ENCODE measurements at regions not wholly inside any gene's neighbourhood (a gene's known extent, or its start where the extent isn't known, plus 50 kb on each side); places are given as distances from the start of the nearest gene placed in this dataset.

DNA sequence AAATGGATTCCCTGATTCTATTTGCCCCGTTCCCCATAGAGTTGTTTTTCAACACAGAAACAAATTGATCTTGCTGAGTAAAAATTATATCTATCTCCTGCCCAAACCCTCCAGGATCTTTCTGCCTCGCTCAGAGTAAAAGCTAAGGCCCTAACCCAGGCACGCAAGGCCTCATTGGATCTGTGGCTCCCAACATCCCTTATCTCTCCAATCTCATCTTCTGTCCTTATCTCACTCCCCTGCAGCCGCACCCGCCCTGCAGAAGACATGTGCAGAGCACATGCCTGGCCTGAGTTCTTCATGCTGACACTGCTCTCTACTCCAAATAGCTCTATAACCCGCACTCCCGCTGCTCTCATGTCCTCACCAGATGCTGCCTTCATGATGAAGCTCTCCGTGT, 543.8 kb upstream of the ZFP42 start:
- Histone ChIP-seq H3K27me3 (no peaks in the 10 kb centered on the region), H3K36me3 (no peaks in the 10 kb centered on the region), H3K4me3 (no peak overlapping the region), H3K9me3 (no peaks in the 10 kb centered on the region), H3K4me1 (no peaks in the 10 kb centered on the region), H3K27ac (no peak overlapping the region)
- ATAC-seq: no peak
- TF ChIP-seq, protein P1, sequence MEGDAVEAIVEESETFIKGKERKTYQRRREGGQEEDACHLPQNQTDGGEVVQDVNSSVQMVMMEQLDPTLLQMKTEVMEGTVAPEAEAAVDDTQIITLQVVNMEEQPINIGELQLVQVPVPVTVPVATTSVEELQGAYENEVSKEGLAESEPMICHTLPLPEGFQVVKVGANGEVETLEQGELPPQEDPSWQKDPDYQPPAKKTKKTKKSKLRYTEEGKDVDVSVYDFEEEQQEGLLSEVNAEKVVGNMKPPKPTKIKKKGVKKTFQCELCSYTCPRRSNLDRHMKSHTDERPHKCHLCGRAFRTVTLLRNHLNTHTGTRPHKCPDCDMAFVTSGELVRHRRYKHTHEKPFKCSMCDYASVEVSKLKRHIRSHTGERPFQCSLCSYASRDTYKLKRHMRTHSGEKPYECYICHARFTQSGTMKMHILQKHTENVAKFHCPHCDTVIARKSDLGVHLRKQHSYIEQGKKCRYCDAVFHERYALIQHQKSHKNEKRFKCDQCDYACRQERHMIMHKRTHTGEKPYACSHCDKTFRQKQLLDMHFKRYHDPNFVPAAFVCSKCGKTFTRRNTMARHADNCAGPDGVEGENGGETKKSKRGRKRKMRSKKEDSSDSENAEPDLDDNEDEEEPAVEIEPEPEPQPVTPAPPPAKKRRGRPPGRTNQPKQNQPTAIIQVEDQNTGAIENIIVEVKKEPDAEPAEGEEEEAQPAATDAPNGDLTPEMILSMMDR (IDR thresholded peaks at IDR 0.05): no peak
- TF ChIP-seq POLR2AphosphoS5 (IDR thresholded peaks at IDR 0.05) (no peak), EP300 (IDR thresholded peaks at IDR 0.05) (no peak), POLR2A (IDR thresholded peaks at IDR 0.05) (no peak)
- WGBS, 2 donors (ENCODE audit: low coverage in 1 of 2): 81 to 92% methylated on average over 7 to 8 of the region's 8 CpGs

GRCh38 chr4:187460016-187460415, 535.6 kb upstream of the ZFP42 start:
- Histone ChIP-seq H3K27me3 (no peaks in the 10 kb centered on the region), H3K4me1 (no peaks in the 10 kb centered on the region), H3K9me3 (no peaks in the 10 kb centered on the region), H3K4me3 (no peak overlapping the region), H3K36me3 (no peaks in the 10 kb centered on the region), H3K27ac (no peak overlapping the region)
- no peak for ATAC-seq
- TF ChIP-seq EP300 (IDR thresholded peaks at IDR 0.05) (no peak), POLR2AphosphoS5 (IDR thresholded peaks at IDR 0.05) (no peak), POLR2A (IDR thresholded peaks at IDR 0.05) (no peak)
- TF ChIP-seq, protein P1 (IDR thresholded peaks at IDR 0.05): no peak
- 66 to 73% methylated on average over 3 of the region's 3 CpGs for WGBS, 2 donors (ENCODE audit: low coverage in 1 of 2)

DNA sequence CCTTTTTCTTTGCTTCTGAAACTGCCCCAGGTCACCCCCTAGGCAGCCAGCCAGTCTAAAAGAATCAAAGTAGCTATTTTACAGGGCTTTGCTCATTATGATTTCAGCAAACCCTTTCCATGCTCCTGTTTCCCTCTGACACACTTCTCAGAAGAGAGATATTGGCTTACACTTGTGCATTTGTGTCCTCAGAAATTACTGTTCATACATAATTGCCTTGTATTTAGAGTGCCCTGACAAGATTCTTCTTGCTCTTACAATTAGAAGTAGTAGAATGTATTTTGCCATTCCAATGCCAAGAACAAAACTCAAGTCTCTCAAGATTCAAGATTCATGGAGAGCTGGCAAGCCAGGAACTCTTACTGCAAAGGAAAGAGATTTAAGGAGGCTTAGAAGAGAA, 531.0 kb upstream of the ZFP42 start:
- Histone ChIP-seq H3K9me3 (no peaks in the 10 kb centered on the region), H3K27me3 (no peaks in the 10 kb centered on the region), H3K4me1 (no peaks in the 10 kb centered on the region), H3K27ac (no peak overlapping the region), H3K4me3 (no peak overlapping the region), H3K36me3 (no peaks in the 10 kb centered on the region)
- TF ChIP-seq POLR2AphosphoS5 (IDR thresholded peaks at IDR 0.05) (no peak), EP300 (IDR thresholded peaks at IDR 0.05) (no peak), POLR2A (IDR thresholded peaks at IDR 0.05) (no peak)
- TF ChIP-seq, protein P1 (IDR thresholded peaks at IDR 0.05): no peak
- ATAC-seq: no peak

- H3K36me3 ChIP-seq: no peaks in the 10 kb centered on the region
- no peak overlapping the region for H3K27ac ChIP-seq
- no peaks in the 10 kb centered on the region for H3K27me3 ChIP-seq
- H3K4me1 ChIP-seq: no peaks in the 10 kb centered on the region
- TF ChIP-seq, protein P1 (IDR thresholded peaks at IDR 0.05): no peak
- TF ChIP-seq EP300 (IDR thresholded peaks at IDR 0.05): no peak
- TF ChIP-seq POLR2A (IDR thresholded peaks at IDR 0.05): no peak
- TF ChIP-seq POLR2AphosphoS5 (IDR thresholded peaks at IDR 0.05): no peak
- 95 to 100% methylated on average over 1 to 2 of the region's 2 CpGs for WGBS, 2 donors (ENCODE audit: low coverage in 1 of 2)
- H3K9me3 ChIP-seq: no peaks in the 10 kb centered on the region
- H3K4me3 ChIP-seq: no peak overlapping the region
- no peak for ATAC-seq
These were observed 528.3 kb upstream of the ZFP42 start for GRCh38 chr4:187467224-187467623.

GRCh38 chr4:187469627-187470026, 525.9 kb upstream of the ZFP42 start:
- 20 to 23% methylated on average over 2 of the region's 2 CpGs for WGBS, 2 donors (ENCODE audit: low coverage in 1 of 2)

More at GRCh38 chr4:187469627-187470026, 525.9 kb upstream of the ZFP42 start:
- H3K27me3 ChIP-seq: no peaks in the 10 kb centered on the region
- H3K4me1 ChIP-seq: no peaks in the 10 kb centered on the region
- H3K27ac ChIP-seq: no peak overlapping the region
- no peaks in the 10 kb centered on the region for H3K9me3 ChIP-seq
- no peaks in the 10 kb centered on the region for H3K36me3 ChIP-seq
- H3K4me3 ChIP-seq: no peak overlapping the region
- ATAC-seq: no peak
- TF ChIP-seq EP300 (IDR thresholded peaks at IDR 0.05): no peak
- TF ChIP-seq POLR2A (IDR thresholded peaks at IDR 0.05): no peak
- no peak for TF ChIP-seq POLR2AphosphoS5 (IDR thresholded peaks at IDR 0.05)
- TF ChIP-seq, protein P1 (IDR thresholded peaks at IDR 0.05): no peak

All from gastroesophageal sphincter (tissue), 4 donors.